ENCODE measurements at regions not wholly inside any gene's neighbourhood (a gene's known extent, or its start where the extent isn't known, plus 50 kb on each side); places are given as distances from the start of the nearest gene placed in this dataset.

- Histone ChIP-seq H3K79me2 (replicated peaks; ENCODE audit: insufficient read depth) (no peaks in the 10 kb centered on the region), H2AFZ (0 out of 2 replicates have a peak overlapping the region, but pooled peaks have one; percentile 20), H3K36me3 (ENCODE audit: insufficient read depth) (no peaks in the 10 kb centered on the region), H3K4me2 (peak overlapping the region; percentile 61; the same call in 1 of the 2 replicates), H3K27ac (ENCODE audit: low read depth) (no peak overlapping the region), H3K9me2 (ENCODE audit: insufficient read depth) (peaks cover 13% of the 10 kb centered on the region), H3F3A (replicated peaks; ENCODE audit: low read depth) (no peaks in the 10 kb centered on the region), H3K27me3 (ENCODE audit: insufficient read depth) (no peaks in the 10 kb centered on the region), H3K4me1 (ENCODE audit: insufficient read depth) (peaks cover 23% of the 10 kb centered on the region), H4K20me1 (replicated peaks; ENCODE audit: insufficient read depth) (no peaks in the 10 kb centered on the region), H3K4me3 (no peak overlapping the region)
- Mint-ChIP-seq H3K9me3 (no peaks in the 10 kb centered on the region), H3K4me3 (no peak overlapping the region), H3K27me3 (ENCODE audit: insufficient read depth, low read depth, poor library complexity) (peaks cover 4% of the 10 kb centered on the region), H3K27ac (no peak overlapping the region), H3K4me1 (peaks cover 25% of the 10 kb centered on the region), H3K36me3 (ENCODE audit: low read depth) (no peaks in the 10 kb centered on the region)
- ATAC-seq (no peak), DNase-seq (ENCODE audit: low spot score) (no peak)
- TF ChIP-seq ZNF114 (CRISPR knock-in tag; IDR thresholded peaks at IDR 0.05) (no peak), POLR2AphosphoS5 (IDR thresholded peaks at IDR 0.05; ENCODE audit: low read depth) (no peak), ZNF331 (CRISPR knock-in tag; IDR thresholded peaks at IDR 0.05; ENCODE audit: low read depth) (no peak), REST (IDR thresholded peaks at IDR 0.05; ENCODE audit: unreplicated experiment) (no peak), NANOG (IDR thresholded peaks at IDR 0.05; ENCODE audit: borderline replicate concordance) (no peak), CREB1 (CRISPR knock-in tag; IDR thresholded peaks at IDR 0.05; ENCODE audit: low read depth) (no peak), JUNB (IDR thresholded peaks at IDR 0.05; ENCODE audit: unreplicated experiment) (no peak), ZNF462 (CRISPR knock-in tag; IDR thresholded peaks at IDR 0.05) (no peak), EZH2phosphoT487 (IDR thresholded peaks at IDR 0.05; ENCODE audit: unreplicated experiment) (no peak), STAT1 (IDR thresholded peaks at IDR 0.05; ENCODE audit: unreplicated experiment) (no peak), EZH2 (IDR thresholded peaks at IDR 0.05; ENCODE audit: low read depth, unreplicated experiment) (no peak), ETS1 (IDR thresholded peaks at IDR 0.05) (no peak), CTCF (conservative IDR thresholded peaks at IDR 0.05; ENCODE audit: low read depth in 2 of 2) (no peak)
Measured at GRCh38 chr10:109778993-109779392, 144.3 kb downstream of the XPNPEP1 start.

Data from GM23338 (cell line).